Gastroesophageal sphincter (tissue), 4 donors: ENCODE measurements at regions not wholly inside any gene's neighbourhood (a gene's known extent, or its start where the extent isn't known, plus 50 kb on each side); places are given as distances from the start of the nearest gene placed in this dataset.

Experiments
- ATAC-seq: fragments of 150-250 bp; one replicate; pipeline ENCODE4 v1.9.1; 2016; ENCODE audit warnings: mild to moderate bottlenecking, moderate library complexity
- H3K27ac ChIP-seq, 4 donors: fragments of 200-600 bp; sonication (generic) in 3 of 4; 1 replicate in 3 of 4; 2 replicates in 1 of 4; pipeline ENCODE4 v1.5.1; 2016 to 2019
- H3K27me3 ChIP-seq: fragments of 200-600 bp; sonication (generic); one replicate; pipeline ENCODE4 v1.5.1; 2019
- H3K36me3 ChIP-seq, 2 donors: fragments of 200-600 bp; sonication (generic); one replicate each; pipeline ENCODE4 v1.5.1; 2019; ENCODE audit warnings: control low read depth in 1 of 2
- H3K4me1 ChIP-seq, 3 donors: fragments of 200-600 bp; sonication (generic); 1 replicate in 2 of 3; 2 replicates in 1 of 3; pipeline ENCODE4 v1.5.1; 2016 to 2019; ENCODE audit warnings: control low read depth in 2 of 3
- H3K4me3 ChIP-seq, 2 donors: fragments of 200-600 bp; sonication (generic); one replicate each; pipeline ENCODE4 v1.5.1; 2019; ENCODE audit warnings: mild to moderate bottlenecking in 1 of 2, moderate library complexity in 1 of 2
- H3K9me3 ChIP-seq, 3 donors: fragments of 200-600 bp; sonication (generic); one replicate each; pipeline ENCODE4 v1.5.1; 2017 to 2019; ENCODE audit warnings: control low read depth in 2 of 3
- CTCF ChIP-seq, 4 experiments: fragments of 200-600 bp in 2 of 4; fragments of 450-650 bp in 2 of 4; sonication (generic) in 1 of 4; IDR thresholded peaks; one replicate each; pipeline ENCODE4 v1.5.1; 2017 to 2019; ENCODE audit warnings: antibody characterized with exemption in 4 of 4, mild to moderate bottlenecking in 2 of 4, moderate library complexity in 2 of 4
- EP300 ChIP-seq: sonication (generic); formaldehyde crosslinking; IDR thresholded peaks from one replicate; pipeline ENCODE4 v1.6.1; 2017; ENCODE audit warnings: antibody characterized with exemption, mild to moderate bottlenecking
- POLR2A ChIP-seq, 2 donors: fragments of 450-650 bp; IDR thresholded peaks; one replicate each; pipeline ENCODE4 v1.6.1; 2017; ENCODE audit warnings: antibody characterized with exemption in 2 of 2, mild to moderate bottlenecking in 2 of 2, moderate library complexity in 1 of 2
- POLR2AphosphoS5 ChIP-seq: sonication (generic); formaldehyde crosslinking; IDR thresholded peaks from one replicate; pipeline ENCODE4 v1.6.1; 2017; ENCODE audit warnings: antibody characterized with exemption
- WGBS, 2 donors: methylation state at CpG; one replicate each; pipeline ENCODE4 v1.1.5; 2018; ENCODE audit warnings: low coverage in 1 of 2; 5-methylcytosine and 5-hydroxymethylcytosine counted together

GRCh38 chr12:28104903-28105864, 85.1 kb upstream of the CCDC91 start:
- TF ChIP-seq POLR2A (IDR thresholded peaks at IDR 0.05) (no peak), CTCF (IDR thresholded peaks at IDR 0.05) (no peak), POLR2AphosphoS5 (no peak), EP300 (no peak)
- H3K27me3 ChIP-seq: no peaks in the 10 kb centered on the region
- H3K4me1 ChIP-seq: no peaks in the 10 kb centered on the region
- H3K9me3 ChIP-seq: no peaks in the 10 kb centered on the region
- ATAC-seq: no peak
- no peak overlapping the region for H3K27ac ChIP-seq
- H3K36me3 ChIP-seq: no peaks in the 10 kb centered on the region
- WGBS, 2 donors: 69 to 70% methylated on average over 3 of the region's 3 CpGs
- no peak overlapping the region for H3K4me3 ChIP-seq

GRCh38 chr12:28107679-28108078, 82.6 kb upstream of the CCDC91 start:
- Histone ChIP-seq H3K27me3 (no peaks in the 10 kb centered on the region), H3K4me3 (no peak overlapping the region), H3K9me3 (peaks cover 0 to 9% (median 0%) of the 10 kb centered on the region in 3 donors), H3K36me3 (no peaks in the 10 kb centered on the region), H3K4me1 (no peaks in the 10 kb centered on the region), H3K27ac (no peak overlapping the region)
- WGBS, 2 donors: 50 to 81% methylated on average over 1 to 2 of the region's 2 CpGs
- no peak for TF ChIP-seq CTCF (IDR thresholded peaks at IDR 0.05)
- TF ChIP-seq POLR2AphosphoS5: no peak
- TF ChIP-seq EP300: no peak
- TF ChIP-seq POLR2A (IDR thresholded peaks at IDR 0.05): no peak
- ATAC-seq: no peak

GRCh38 chr12:28108599-28108998, 81.7 kb upstream of the CCDC91 start:
- Histone ChIP-seq H3K27me3 (no peaks in the 10 kb centered on the region), H3K4me1 (no peaks in the 10 kb centered on the region), H3K9me3 (peaks cover 0 to 9% (median 0%) of the 10 kb centered on the region in 3 donors), H3K27ac (no peak overlapping the region), H3K36me3 (no peaks in the 10 kb centered on the region), H3K4me3 (no peak overlapping the region)
- no peak for ATAC-seq
- WGBS, 2 donors: 73 to 75% methylated on average over 1 of the region's 1 CpG
- no peak for TF ChIP-seq POLR2A (IDR thresholded peaks at IDR 0.05)

GRCh38 chr12:28110329-28110728, 79.9 kb upstream of the CCDC91 start:
- H3K4me3 ChIP-seq: no peak overlapping the region
- ATAC-seq: no peak

GRCh38 chr12:28114488-28114887, 75.8 kb upstream of the CCDC91 start:
- Histone ChIP-seq H3K36me3 (no peaks in the 10 kb centered on the region), H3K27ac (no peak overlapping the region), H3K9me3 (peaks cover 0 to 9% (median 0%) of the 10 kb centered on the region in 3 donors), H3K4me3 (no peak overlapping the region), H3K27me3 (no peaks in the 10 kb centered on the region), H3K4me1 (no peaks in the 10 kb centered on the region)
- ATAC-seq: no peak
- WGBS, 2 donors: 75 to 82% methylated on average over 2 of the region's 2 CpGs
- TF ChIP-seq POLR2AphosphoS5 (no peak), POLR2A (IDR thresholded peaks at IDR 0.05) (no peak), CTCF (IDR thresholded peaks at IDR 0.05) (no peak), EP300 (no peak)

More at GRCh38 chr12:28110329-28110728, 79.9 kb upstream of the CCDC91 start:
- Histone ChIP-seq H3K36me3 (no peaks in the 10 kb centered on the region), H3K9me3 (peaks cover 0 to 9% (median 0%) of the 10 kb centered on the region in 3 donors), H3K27me3 (no peaks in the 10 kb centered on the region), H3K27ac (no peak overlapping the region), H3K4me1 (no peaks in the 10 kb centered on the region)
- 63 to 76% methylated on average over 3 of the region's 3 CpGs for WGBS, 2 donors
- TF ChIP-seq POLR2AphosphoS5: no peak
- TF ChIP-seq EP300: no peak
- no peak for TF ChIP-seq POLR2A (IDR thresholded peaks at IDR 0.05)
- TF ChIP-seq CTCF (IDR thresholded peaks at IDR 0.05): no peak
